IMR-90 (cell line): ENCODE measurements at regions not wholly inside any gene's neighbourhood (a gene's known extent, or its start where the extent isn't known, plus 50 kb on each side); places are given as distances from the start of the nearest gene placed in this dataset.

Experiments used
- ATAC-seq: fragments of 200-7000 bp; cut with Tn5 transposase; 2 replicates; pipeline ENCODE4 v1.9.1; 2020; ENCODE audit warnings: low read depth, mild to moderate bottlenecking, moderate library complexity
- BruUV-seq: library from RNA; stranded (reverse); fragments of 400-500 nt; replicated peaks from 2 replicates; lab custom pipeline; 2021; lab: Mats Ljungman, UMichigan
- CTCF ChIA-PET: fragments of 300-600 bp; formaldehyde crosslinking; extraction: SDS; loops from one replicate; lab custom pipeline; 2021; ENCODE audit warnings: antibody characterized with exemption; lab: Yijun Ruan, JAX
- POLR2A ChIA-PET: fragments of 300-600 bp; sonication (Branson Sonifier 250); formaldehyde crosslinking; loops from one replicate; lab custom pipeline; 2022; ENCODE audit warnings: antibody characterized with exemption; ENCODE audit not compliant: unreplicated experiment; lab: Charles Lee
- DNase-seq: peaks from one replicate; pipeline ENCODE4 v3.0.0; 2013
- H2AFZ ChIP-seq: replicated peaks from 2 replicates; pipeline ENCODE3; 2013; ENCODE audit warnings: low read length, mild to moderate bottlenecking; ENCODE audit not compliant: poor library complexity
- H2AK5ac ChIP-seq: 2 replicates; pipeline ENCODE4 v1.6.1; 2013; ENCODE audit warnings: low read depth, low read length, inconsistent platforms
- H2AK9ac ChIP-seq: replicated peaks from 2 replicates; pipeline ENCODE3; 2013; ENCODE audit warnings: mild to moderate bottlenecking, low read depth, low read length, moderate library complexity; ENCODE audit not compliant: poor library complexity
- H2BK120ac ChIP-seq: 2 replicates; pipeline ENCODE4 v1.6.1; 2013; ENCODE audit warnings: low read depth, low read length, inconsistent platforms
- H2BK15ac ChIP-seq: 3 replicates; pipeline ENCODE4 v1.6.1; 2013; ENCODE audit warnings: low read depth, low read length, inconsistent platforms
- H2BK20ac ChIP-seq: 2 replicates; pipeline ENCODE4 v1.6.1; 2013; ENCODE audit warnings: low read depth, mild to moderate bottlenecking, inconsistent platforms, low read length, moderate library complexity
- H2BK5ac ChIP-seq: 2 replicates; pipeline ENCODE4 v1.6.1; 2013; ENCODE audit warnings: mild to moderate bottlenecking, low read depth, low read length, inconsistent platforms; ENCODE audit not compliant: poor library complexity, severe bottlenecking
- H3K14ac ChIP-seq: replicated peaks from 2 replicates; pipeline ENCODE4 v1.6.1; 2013; ENCODE audit warnings: low read depth, low read length, inconsistent platforms
- H3K18ac ChIP-seq: 2 replicates; pipeline ENCODE4 v1.6.1; 2013; ENCODE audit warnings: low read depth, low read length, control low read depth
- H3K23ac ChIP-seq: 2 replicates; pipeline ENCODE4 v1.6.1; 2013; ENCODE audit warnings: low read depth, low read length, inconsistent platforms
- H3K27ac ChIP-seq: 2 replicates; pipeline ENCODE4 v1.5.1; 2013; ENCODE audit warnings: mild to moderate bottlenecking, control low read depth, low read length; ENCODE audit not compliant: insufficient read depth
- H3K27me3 ChIP-seq: 2 replicates; pipeline ENCODE4 v1.6.1; 2013; ENCODE audit warnings: low read length; ENCODE audit not compliant: control insufficient read depth, insufficient read depth
- H3K36me3 ChIP-seq: 2 replicates; pipeline ENCODE4 v1.6.1; 2013; ENCODE audit warnings: low read length, mixed read lengths; ENCODE audit not compliant: control insufficient read depth, insufficient read depth
- H3K4ac ChIP-seq: 2 replicates; pipeline ENCODE4 v1.6.1; 2013; ENCODE audit warnings: low read depth, low read length, inconsistent platforms
- H3K4me1 ChIP-seq: 2 replicates; pipeline ENCODE4 v1.6.1; 2013; ENCODE audit warnings: low read length, mixed read lengths; ENCODE audit not compliant: control insufficient read depth, insufficient read depth
- H3K4me2 ChIP-seq: 2 replicates; pipeline ENCODE4 v1.6.1; 2013; ENCODE audit warnings: low read depth, mild to moderate bottlenecking, control low read depth, low read length, moderate library complexity
- H3K4me3 ChIP-seq: 2 replicates; pipeline ENCODE4 v1.5.1; 2013; ENCODE audit warnings: low read depth, mild to moderate bottlenecking, control low read depth, low read length, moderate library complexity; ENCODE audit not compliant: insufficient read depth
- H3K56ac ChIP-seq: 2 replicates; pipeline ENCODE4 v1.6.1; 2013; ENCODE audit warnings: low read length, inconsistent platforms; ENCODE audit not compliant: insufficient read depth; ENCODE audit errors: extremely low read depth
- H3K79me1 ChIP-seq, 2 experiments: 2 replicates each; pipeline ENCODE4 v1.6.1; 2013; ENCODE audit warnings: low read length in 2 of 2, inconsistent platforms in 1 of 2, low read depth in 1 of 2
- H3K9ac ChIP-seq: 2 replicates; pipeline ENCODE4 v1.6.1; 2013; ENCODE audit warnings: low read depth, low read length, control low read depth
- H3K9me1 ChIP-seq: 2 replicates; pipeline ENCODE4 v1.6.1; 2013; ENCODE audit warnings: low read length, inconsistent platforms; ENCODE audit not compliant: insufficient read depth
- H3K9me3 ChIP-seq: 2 replicates; pipeline ENCODE4 v1.6.1; 2013; ENCODE audit warnings: low read length; ENCODE audit not compliant: control insufficient read depth, insufficient read depth
- H4K20me1 ChIP-seq: 2 replicates; pipeline ENCODE4 v1.6.1; 2013; ENCODE audit warnings: low read length, inconsistent platforms; ENCODE audit not compliant: insufficient read depth
- H4K5ac ChIP-seq: 2 replicates; pipeline ENCODE4 v1.6.1; 2013; ENCODE audit warnings: mild to moderate bottlenecking, low read depth, low read length, control low read depth
- H4K8ac ChIP-seq, 2 experiments: 2 replicates each; pipeline ENCODE4 v1.6.1; 2013; ENCODE audit warnings: low read depth in 2 of 2, low read length in 2 of 2, control low read depth in 1 of 2, inconsistent platforms in 1 of 2
- H4K91ac ChIP-seq: 2 replicates; pipeline ENCODE4 v1.6.1; 2013; ENCODE audit warnings: low read depth, low read length, inconsistent platforms; ENCODE audit not compliant: insufficient read depth
- BHLHE40 ChIP-seq: fragments of 150-350 bp; IDR thresholded peaks from 2 replicates; pipeline ENCODE4 v1.6.1; 2016; ENCODE audit warnings: mild to moderate bottlenecking, low read depth, low read length
- CEBPB ChIP-seq: IDR thresholded peaks from 2 replicates; pipeline ENCODE4 v1.6.1; 2012; ENCODE audit warnings: low read depth, low read length, improper control_type of control experiment
- FOS ChIP-seq: fragments of 150-350 bp; IDR thresholded peaks from 2 replicates; pipeline ENCODE4 v1.6.1; 2016; ENCODE audit warnings: low read depth, low read length
- MAFK ChIP-seq: IDR thresholded peaks from 2 replicates; pipeline ENCODE4 v1.6.1; 2012; ENCODE audit warnings: low read depth, low read length, improper control_type of control experiment
- MAZ ChIP-seq: IDR thresholded peaks from 2 replicates; pipeline ENCODE4 v1.6.1; 2012; ENCODE audit warnings: low read depth, mild to moderate bottlenecking, low read length, improper control_type of control experiment, moderate library complexity, borderline replicate concordance
- POLR2A ChIP-seq: IDR thresholded peaks from 2 replicates; pipeline ENCODE4 v1.6.1; 2012; ENCODE audit warnings: mild to moderate bottlenecking, low read depth, low read length
- SMC3 ChIP-seq: fragments of 150-350 bp; IDR thresholded peaks from 2 replicates; pipeline ENCODE4 v1.6.1; 2016; ENCODE audit warnings: low read depth, mild to moderate bottlenecking, antibody characterized with exemption, low read length, moderate library complexity
- WGBS, 2 experiments: methylation state at CpG; one replicate each; pipeline versions ENCODE4 v1.1.5 to v1.1.7; 2013; ENCODE audit warnings: missing lambda C conversion rate in 2 of 2; ENCODE audit not compliant: insufficient read length in 1 of 2; ENCODE audit errors: extremely low coverage in 2 of 2; 5-methylcytosine and 5-hydroxymethylcytosine counted together
- dilution Hi-C: fragments of 300-500 bp; cut with HindIII; formaldehyde crosslinking; loops from one replicate; pipeline ENCODE4 v1.14.3; 2018; ENCODE audit warnings: low sequenced_read_pairs; ENCODE audit not compliant: unreplicated experiment
- in situ Hi-C: fragments of 300-500 bp; cut with MboI; formaldehyde crosslinking; loops from 3 replicates; pipeline ENCODE4 v1.14.3; 2019; ENCODE audit warnings: low sequenced_read_pairs, inconsistent platforms, mixed read lengths
- intact Hi-C: fragments of 100-400 bp; cut with micrococcal nuclease; formaldehyde crosslinking; loops from 2 replicates; pipeline ENCODE4 v1.10.0; 2022
- TF ChIP-seq, protein P1 (sequence below): fragments of 150-350 bp; IDR thresholded peaks from 2 replicates; pipeline ENCODE4 v1.6.1; 2016; ENCODE audit warnings: low read depth, mild to moderate bottlenecking, low read length, moderate library complexity, borderline replicate concordance
- TF ChIP-seq, protein P2 (sequence below): conservative IDR thresholded peaks from 2 replicates; pipeline ENCODE4 v1.5.1; 2012; ENCODE audit warnings: mild to moderate bottlenecking, low read depth, low read length, improper control_type of control experiment

DNA sequence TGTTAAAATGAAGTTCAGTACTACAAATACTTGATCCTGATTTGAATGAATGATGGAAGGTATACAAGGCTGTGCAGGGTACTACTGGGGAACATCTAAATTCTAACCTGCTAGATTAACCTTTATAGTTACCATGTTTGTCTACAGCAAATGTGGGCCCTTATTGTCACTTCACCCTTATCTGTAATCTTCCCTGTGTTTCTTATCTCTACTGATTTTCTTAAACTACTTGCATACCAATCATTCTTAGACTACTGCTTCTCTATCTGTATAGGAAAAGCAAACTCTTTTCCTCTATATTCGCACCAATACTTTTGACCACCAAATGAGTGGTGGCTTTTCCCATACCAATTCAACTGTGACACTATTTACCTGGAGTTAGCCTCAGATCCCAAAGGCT lies 210.7 kb downstream of the HINT1 start:
- intact Hi-C loops: no loop called here
- in situ Hi-C loops: no loop called here
- Histone ChIP-seq H3K18ac (no peak overlapping the region), H3K27me3 (no peaks in the 10 kb centered on the region), H3K56ac (no peak overlapping the region), H3K9me3 (no peaks in the 10 kb centered on the region), H2AK9ac (no peak overlapping the region), H3K4ac (no peak overlapping the region), H2BK120ac (no peak overlapping the region), H4K8ac (no peak overlapping the region), H2BK15ac (no peak overlapping the region), H3K9me1 (no peaks in the 10 kb centered on the region), H4K91ac (no peak overlapping the region), H3K4me1 (no peaks in the 10 kb centered on the region), H3K14ac (no peak overlapping the region), H3K4me2 (no peak overlapping the region), H3K4me3 (no peak overlapping the region), H3K9ac (no peak overlapping the region), H3K23ac (no peak overlapping the region), H2AFZ (no peak overlapping the region), H2BK20ac (no peak overlapping the region), H2AK5ac (no peak overlapping the region), H3K36me3 (no peaks in the 10 kb centered on the region), H4K20me1 (no peaks in the 10 kb centered on the region), H2BK5ac (no peak overlapping the region), H3K79me1 (no peaks in the 10 kb centered on the region), H4K5ac (no peak overlapping the region), H3K27ac (no peak overlapping the region)
- CTCF ChIA-PET: no interaction called here
- DNase-seq (no peak), ATAC-seq (no peak)
- dilution Hi-C loops: no loop called here
- no CpG with 5 or more reads among the region's 1 CpG for WGBS, 2 experiments
- no TSS peak for BruUV-seq
- POLR2A ChIA-PET: no interaction called here
- TF ChIP-seq SMC3: no peak
- TF ChIP-seq MAZ: no peak
- no peak for TF ChIP-seq POLR2A
- no peak for TF ChIP-seq CEBPB
- no peak for TF ChIP-seq MAFK
- TF ChIP-seq FOS: no peak
- TF ChIP-seq, protein P1, sequence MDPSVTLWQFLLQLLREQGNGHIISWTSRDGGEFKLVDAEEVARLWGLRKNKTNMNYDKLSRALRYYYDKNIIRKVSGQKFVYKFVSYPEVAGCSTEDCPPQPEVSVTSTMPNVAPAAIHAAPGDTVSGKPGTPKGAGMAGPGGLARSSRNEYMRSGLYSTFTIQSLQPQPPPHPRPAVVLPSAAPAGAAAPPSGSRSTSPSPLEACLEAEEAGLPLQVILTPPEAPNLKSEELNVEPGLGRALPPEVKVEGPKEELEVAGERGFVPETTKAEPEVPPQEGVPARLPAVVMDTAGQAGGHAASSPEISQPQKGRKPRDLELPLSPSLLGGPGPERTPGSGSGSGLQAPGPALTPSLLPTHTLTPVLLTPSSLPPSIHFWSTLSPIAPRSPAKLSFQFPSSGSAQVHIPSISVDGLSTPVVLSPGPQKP: no peak
- TF ChIP-seq, protein P2, sequence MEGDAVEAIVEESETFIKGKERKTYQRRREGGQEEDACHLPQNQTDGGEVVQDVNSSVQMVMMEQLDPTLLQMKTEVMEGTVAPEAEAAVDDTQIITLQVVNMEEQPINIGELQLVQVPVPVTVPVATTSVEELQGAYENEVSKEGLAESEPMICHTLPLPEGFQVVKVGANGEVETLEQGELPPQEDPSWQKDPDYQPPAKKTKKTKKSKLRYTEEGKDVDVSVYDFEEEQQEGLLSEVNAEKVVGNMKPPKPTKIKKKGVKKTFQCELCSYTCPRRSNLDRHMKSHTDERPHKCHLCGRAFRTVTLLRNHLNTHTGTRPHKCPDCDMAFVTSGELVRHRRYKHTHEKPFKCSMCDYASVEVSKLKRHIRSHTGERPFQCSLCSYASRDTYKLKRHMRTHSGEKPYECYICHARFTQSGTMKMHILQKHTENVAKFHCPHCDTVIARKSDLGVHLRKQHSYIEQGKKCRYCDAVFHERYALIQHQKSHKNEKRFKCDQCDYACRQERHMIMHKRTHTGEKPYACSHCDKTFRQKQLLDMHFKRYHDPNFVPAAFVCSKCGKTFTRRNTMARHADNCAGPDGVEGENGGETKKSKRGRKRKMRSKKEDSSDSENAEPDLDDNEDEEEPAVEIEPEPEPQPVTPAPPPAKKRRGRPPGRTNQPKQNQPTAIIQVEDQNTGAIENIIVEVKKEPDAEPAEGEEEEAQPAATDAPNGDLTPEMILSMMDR: no peak
- TF ChIP-seq BHLHE40: no peak
